ENCODE measurements at regions not wholly inside any gene's neighbourhood (a gene's known extent, or its start where the extent isn't known, plus 50 kb on each side); places are given as distances from the start of the nearest gene placed in this dataset.
A peak's percentile ranks its signal among the peaks of the same experiment; 100 is the strongest.

- no peak for DNase-seq (ENCODE audit: low spot score)
Measured at GRCh38 chrY:7977301-7977700, 1065.7 kb upstream of the AMELY start.

- DNase-seq (ENCODE audit: low spot score), result no peak
Measured at GRCh38 chrY:7968293-7968692, 1056.7 kb upstream of the AMELY start.

- DNase-seq (ENCODE audit: low spot score), result no peak
Measured at GRCh38 chrY:7966916-7967315, 1055.4 kb upstream of the AMELY start.

- DNase-seq (ENCODE audit: low spot score), result no peak
Measured at GRCh38 chrY:7963393-7963792, 1051.8 kb upstream of the AMELY start.

- no peak for DNase-seq (ENCODE audit: low spot score)
Measured at GRCh38 chrY:7962350-7962749, 1050.8 kb upstream of the AMELY start.

- no peak for DNase-seq (ENCODE audit: low spot score)
Measured at GRCh38 chrY:7961811-7962210, 1050.3 kb upstream of the AMELY start.

GRCh38 chrY:7957773-7958172 lies 1046.2 kb upstream of the AMELY start:
- no peak for DNase-seq (ENCODE audit: low spot score)

- DNase-seq (ENCODE audit: low spot score), result no peak
Measured at GRCh38 chrY:7951187-7951852, 1039.8 kb upstream of the AMELY start.

- no peak for DNase-seq (ENCODE audit: low spot score)
Measured at GRCh38 chrY:7944135-7944534, 1032.6 kb upstream of the AMELY start.

GRCh38 chrY:7942711-7943110 lies 1031.2 kb upstream of the AMELY start:
- DNase-seq (ENCODE audit: low spot score), result no peak

- DNase-seq (ENCODE audit: low spot score), result no peak
Measured at GRCh38 chrY:7941856-7942255, 1030.3 kb upstream of the AMELY start.

GRCh38 chrY:7938982-7939718 lies 1027.6 kb upstream of the AMELY start:
- DNase-seq (ENCODE audit: low spot score), result no peak

- no peak for DNase-seq (ENCODE audit: low spot score)
Measured at GRCh38 chrY:7936831-7937230, 1025.3 kb upstream of the AMELY start.

GRCh38 chrY:7936046-7936445 lies 1024.5 kb upstream of the AMELY start:
- DNase-seq (ENCODE audit: low spot score), result peak; percentile 4

GRCh38 chrY:7935606-7936005 lies 1024.1 kb upstream of the AMELY start:
- no peak for DNase-seq (ENCODE audit: low spot score)

GRCh38 chrY:7932424-7932823 lies 1020.9 kb upstream of the AMELY start:
- no peak for DNase-seq (ENCODE audit: low spot score)

- DNase-seq (ENCODE audit: low spot score), result no peak
Measured at GRCh38 chrY:7929866-7930265, 1018.3 kb upstream of the AMELY start.

- DNase-seq (ENCODE audit: low spot score), result no peak
Measured at GRCh38 chrY:7924059-7924458, 1012.5 kb upstream of the AMELY start.

GRCh38 chrY:7923476-7924017 lies 1012.0 kb upstream of the AMELY start:
- no peak for DNase-seq (ENCODE audit: low spot score)

- no peak for DNase-seq (ENCODE audit: low spot score)
Measured at GRCh38 chrY:7920382-7920781, 1008.8 kb upstream of the AMELY start.

- DNase-seq (ENCODE audit: low spot score), result no peak
Measured at GRCh38 chrY:7888506-7888905, 977.0 kb upstream of the AMELY start.

- no peak for DNase-seq (ENCODE audit: low spot score)
Measured at GRCh38 chrY:7881696-7882095, 970.1 kb upstream of the AMELY start.

- no peak for DNase-seq (ENCODE audit: low spot score)
Measured at GRCh38 chrY:7879245-7879644, 967.7 kb upstream of the AMELY start.

- DNase-seq (ENCODE audit: low spot score), result no peak
Measured at GRCh38 chrY:7878719-7879118, 967.2 kb upstream of the AMELY start.

Data from globus pallidus (tissue), 1 donor.